Uterus (tissue), 2 donors: ENCODE measurements at regions not wholly inside any gene's neighbourhood (a gene's known extent, or its start where the extent isn't known, plus 50 kb on each side); places are given as distances from the start of the nearest gene placed in this dataset.

Experiments used
- CTCF ChIP-seq, 4 experiments: fragments of 200-600 bp in 2 of 4; fragments of 450-650 bp in 2 of 4; sonication (generic) in 2 of 4; IDR thresholded peaks; one replicate each; pipeline ENCODE4 v1.5.1; 2016 to 2019; ENCODE audit warnings: antibody characterized with exemption in 4 of 4, mild to moderate bottlenecking in 2 of 4, moderate library complexity in 1 of 4
- POLR2A ChIP-seq, 2 donors: fragments of 450-650 bp; IDR thresholded peaks; one replicate each; pipeline ENCODE4 v1.6.1; 2016; ENCODE audit warnings: antibody characterized with exemption in 2 of 2, mild to moderate bottlenecking in 1 of 2, moderate library complexity in 1 of 2

- TF ChIP-seq CTCF (IDR thresholded peaks at IDR 0.05): no peak
- no peak for TF ChIP-seq POLR2A (IDR thresholded peaks at IDR 0.05)
These were observed 231.4 kb downstream of the OPA1 start for GRCh38 chr3:193824365-193824764.
